ENCODE measurements at regions not wholly inside any gene's neighbourhood (a gene's known extent, or its start where the extent isn't known, plus 50 kb on each side); places are given as distances from the start of the nearest gene placed in this dataset.

DNA sequence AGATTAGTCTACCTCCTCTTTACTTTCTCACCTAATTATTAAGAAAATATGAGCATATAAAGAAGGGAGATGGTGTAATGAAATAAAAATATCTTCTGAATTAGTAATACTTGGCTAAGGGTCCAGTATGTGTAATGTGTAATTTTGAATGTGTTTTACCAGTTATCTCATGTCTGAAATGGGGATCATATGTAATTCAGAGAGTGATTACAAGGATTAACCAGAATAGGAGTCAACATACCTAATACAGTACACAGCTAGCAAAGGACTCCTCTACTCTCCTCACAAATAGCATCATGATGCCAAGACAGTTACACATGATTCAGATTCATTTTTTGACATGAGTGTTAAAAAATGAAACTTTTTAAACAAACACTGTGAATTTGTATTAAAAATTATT lies 570.4 kb downstream of the SI start (continued):
- TF ChIP-seq, protein P1, sequence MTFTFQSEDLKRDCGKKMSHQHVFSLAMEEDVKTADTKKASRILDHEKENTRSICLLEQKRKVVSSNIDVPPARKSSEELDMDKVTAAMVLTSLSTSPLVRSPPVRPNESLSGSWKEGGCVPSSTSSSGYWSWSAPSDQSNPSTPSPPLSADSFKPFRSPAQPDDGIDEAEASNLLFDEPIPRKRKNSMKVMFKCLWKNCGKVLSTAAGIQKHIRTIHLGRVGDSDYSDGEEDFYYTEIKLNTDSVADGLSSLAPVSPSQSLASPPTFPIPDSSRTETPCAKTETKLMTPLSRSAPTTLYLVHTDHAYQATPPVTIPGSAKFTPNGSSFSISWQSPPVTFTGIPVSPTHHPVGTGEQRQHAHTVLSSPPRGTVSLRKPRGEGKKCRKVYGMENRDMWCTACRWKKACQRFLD (tag by site-specific recombination; IDR thresholded peaks at IDR 0.05): no peak

DNA sequence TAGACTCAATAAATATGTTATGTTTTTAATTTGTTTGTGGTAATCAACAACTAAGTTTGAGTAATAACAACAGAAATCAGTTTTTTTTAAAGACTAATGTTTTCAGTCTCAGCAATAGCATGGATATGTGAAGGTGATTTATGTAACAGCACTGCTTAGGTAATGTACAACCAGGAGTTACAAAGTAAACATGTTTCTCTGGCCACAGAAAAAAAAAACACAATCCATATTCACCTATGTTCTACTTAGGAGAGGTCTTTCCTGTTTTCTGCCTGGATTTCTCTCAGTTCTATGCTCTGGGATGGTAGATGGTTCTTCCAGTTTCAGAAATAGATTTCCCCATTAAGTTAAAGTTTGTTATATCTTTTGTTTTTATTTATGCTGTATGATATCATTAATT lies 579.4 kb downstream of the SI start:
- Histone ChIP-seq H3K27ac (ENCODE audit: extremely low read depth, low read depth, low read length) (no peak overlapping the region), H3K4me3 (ENCODE audit: low read depth, low read length) (no peak overlapping the region), H3K9me3 (ENCODE audit: control insufficient read depth, insufficient read depth, low read depth, low read length) (no peaks in the 10 kb centered on the region), H3K36me3 (ENCODE audit: control insufficient read depth in 2 of 2, insufficient read depth in 1 of 2, low read length in 2 of 2) (no peaks in the 10 kb centered on the region), H3K4me1 (ENCODE audit: control insufficient read depth, insufficient read depth, low read length) (no peaks in the 10 kb centered on the region)
- POLR2A ChIA-PET: no interaction called here
- TF ChIP-seq, protein P2, sequence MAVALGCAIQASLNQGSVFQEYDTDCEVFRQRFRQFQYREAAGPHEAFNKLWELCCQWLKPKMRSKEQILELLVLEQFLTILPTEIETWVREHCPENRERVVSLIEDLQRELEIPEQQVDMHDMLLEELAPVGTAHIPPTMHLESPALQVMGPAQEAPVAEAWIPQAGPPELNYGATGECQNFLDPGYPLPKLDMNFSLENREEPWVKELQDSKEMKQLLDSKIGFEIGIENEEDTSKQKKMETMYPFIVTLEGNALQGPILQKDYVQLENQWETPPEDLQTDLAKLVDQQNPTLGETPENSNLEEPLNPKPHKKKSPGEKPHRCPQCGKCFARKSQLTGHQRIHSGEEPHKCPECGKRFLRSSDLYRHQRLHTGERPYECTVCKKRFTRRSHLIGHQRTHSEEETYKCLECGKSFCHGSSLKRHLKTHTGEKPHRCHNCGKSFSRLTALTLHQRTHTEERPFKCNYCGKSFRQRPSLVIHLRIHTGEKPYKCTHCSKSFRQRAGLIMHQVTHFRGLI (tag by site-specific recombination; IDR thresholded peaks at IDR 0.05): no peak
- TF ChIP-seq KLF8 (tag by site-specific recombination; IDR thresholded peaks at IDR 0.05) (no peak), ZNF585B (tag by site-specific recombination; IDR thresholded peaks at IDR 0.05) (no peak), ZFHX2 (tag by site-specific recombination; conservative IDR thresholded peaks at IDR 0.05) (no peak), TRIM28 (IDR thresholded peaks at IDR 0.05; ENCODE audit: borderline replicate concordance, low read length) (no peak), ZNF626 (tag by site-specific recombination; IDR thresholded peaks at IDR 0.05) (no peak), ZNF777 (tag by site-specific recombination; IDR thresholded peaks at IDR 0.05; ENCODE audit: borderline replicate concordance) (no peak), BCL11B (tag by site-specific recombination; IDR thresholded peaks at IDR 0.05; ENCODE audit: low read depth) (no peak), ZNF596 (tag by site-specific recombination; IDR thresholded peaks at IDR 0.05) (no peak), ZNF10 (tag by site-specific recombination; IDR thresholded peaks at IDR 0.05) (no peak), ZNF24 (tag by site-specific recombination; IDR thresholded peaks at IDR 0.05) (no peak)
- TF ChIP-seq, protein P3, sequence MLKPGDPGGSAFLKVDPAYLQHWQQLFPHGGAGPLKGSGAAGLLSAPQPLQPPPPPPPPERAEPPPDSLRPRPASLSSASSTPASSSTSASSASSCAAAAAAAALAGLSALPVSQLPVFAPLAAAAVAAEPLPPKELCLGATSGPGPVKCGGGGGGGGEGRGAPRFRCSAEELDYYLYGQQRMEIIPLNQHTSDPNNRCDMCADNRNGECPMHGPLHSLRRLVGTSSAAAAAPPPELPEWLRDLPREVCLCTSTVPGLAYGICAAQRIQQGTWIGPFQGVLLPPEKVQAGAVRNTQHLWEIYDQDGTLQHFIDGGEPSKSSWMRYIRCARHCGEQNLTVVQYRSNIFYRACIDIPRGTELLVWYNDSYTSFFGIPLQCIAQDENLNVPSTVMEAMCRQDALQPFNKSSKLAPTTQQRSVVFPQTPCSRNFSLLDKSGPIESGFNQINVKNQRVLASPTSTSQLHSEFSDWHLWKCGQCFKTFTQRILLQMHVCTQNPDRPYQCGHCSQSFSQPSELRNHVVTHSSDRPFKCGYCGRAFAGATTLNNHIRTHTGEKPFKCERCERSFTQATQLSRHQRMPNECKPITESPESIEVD (tag by site-specific recombination; IDR thresholded peaks at IDR 0.05): no peak
- TF ChIP-seq, protein P4, sequence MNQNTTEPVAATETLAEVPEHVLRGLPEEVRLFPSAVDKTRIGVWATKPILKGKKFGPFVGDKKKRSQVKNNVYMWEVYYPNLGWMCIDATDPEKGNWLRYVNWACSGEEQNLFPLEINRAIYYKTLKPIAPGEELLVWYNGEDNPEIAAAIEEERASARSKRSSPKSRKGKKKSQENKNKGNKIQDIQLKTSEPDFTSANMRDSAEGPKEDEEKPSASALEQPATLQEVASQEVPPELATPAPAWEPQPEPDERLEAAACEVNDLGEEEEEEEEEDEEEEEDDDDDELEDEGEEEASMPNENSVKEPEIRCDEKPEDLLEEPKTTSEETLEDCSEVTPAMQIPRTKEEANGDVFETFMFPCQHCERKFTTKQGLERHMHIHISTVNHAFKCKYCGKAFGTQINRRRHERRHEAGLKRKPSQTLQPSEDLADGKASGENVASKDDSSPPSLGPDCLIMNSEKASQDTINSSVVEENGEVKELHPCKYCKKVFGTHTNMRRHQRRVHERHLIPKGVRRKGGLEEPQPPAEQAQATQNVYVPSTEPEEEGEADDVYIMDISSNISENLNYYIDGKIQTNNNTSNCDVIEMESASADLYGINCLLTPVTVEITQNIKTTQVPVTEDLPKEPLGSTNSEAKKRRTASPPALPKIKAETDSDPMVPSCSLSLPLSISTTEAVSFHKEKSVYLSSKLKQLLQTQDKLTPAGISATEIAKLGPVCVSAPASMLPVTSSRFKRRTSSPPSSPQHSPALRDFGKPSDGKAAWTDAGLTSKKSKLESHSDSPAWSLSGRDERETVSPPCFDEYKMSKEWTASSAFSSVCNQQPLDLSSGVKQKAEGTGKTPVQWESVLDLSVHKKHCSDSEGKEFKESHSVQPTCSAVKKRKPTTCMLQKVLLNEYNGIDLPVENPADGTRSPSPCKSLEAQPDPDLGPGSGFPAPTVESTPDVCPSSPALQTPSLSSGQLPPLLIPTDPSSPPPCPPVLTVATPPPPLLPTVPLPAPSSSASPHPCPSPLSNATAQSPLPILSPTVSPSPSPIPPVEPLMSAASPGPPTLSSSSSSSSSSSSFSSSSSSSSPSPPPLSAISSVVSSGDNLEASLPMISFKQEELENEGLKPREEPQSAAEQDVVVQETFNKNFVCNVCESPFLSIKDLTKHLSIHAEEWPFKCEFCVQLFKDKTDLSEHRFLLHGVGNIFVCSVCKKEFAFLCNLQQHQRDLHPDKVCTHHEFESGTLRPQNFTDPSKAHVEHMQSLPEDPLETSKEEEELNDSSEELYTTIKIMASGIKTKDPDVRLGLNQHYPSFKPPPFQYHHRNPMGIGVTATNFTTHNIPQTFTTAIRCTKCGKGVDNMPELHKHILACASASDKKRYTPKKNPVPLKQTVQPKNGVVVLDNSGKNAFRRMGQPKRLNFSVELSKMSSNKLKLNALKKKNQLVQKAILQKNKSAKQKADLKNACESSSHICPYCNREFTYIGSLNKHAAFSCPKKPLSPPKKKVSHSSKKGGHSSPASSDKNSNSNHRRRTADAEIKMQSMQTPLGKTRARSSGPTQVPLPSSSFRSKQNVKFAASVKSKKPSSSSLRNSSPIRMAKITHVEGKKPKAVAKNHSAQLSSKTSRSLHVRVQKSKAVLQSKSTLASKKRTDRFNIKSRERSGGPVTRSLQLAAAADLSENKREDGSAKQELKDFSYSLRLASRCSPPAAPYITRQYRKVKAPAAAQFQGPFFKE (tag by site-specific recombination; IDR thresholded peaks at IDR 0.05; ENCODE audit: borderline replicate concordance): no peak
- CTCF ChIA-PET: no interaction called here

Data from HEK293 (cell line).